ENCODE measurements at regions not wholly inside any gene's neighbourhood (a gene's known extent, or its start where the extent isn't known, plus 50 kb on each side); places are given as distances from the start of the nearest gene placed in this dataset.
"Not testable (repeated sequence)": the region's sequence is repeated elsewhere in the genome, so short reads cannot be mapped to it uniquely, and the experiment has no call there.

GRCh38 chr12:86659985-86660384, 403.8 kb upstream of the MGAT4C start:
- no peak for DNase-seq

- DNase-seq = no peak
These were observed 402.1 kb upstream of the MGAT4C start for GRCh38 chr12:86658303-86658702.

GRCh38 chr12:86647800-86648199, 391.6 kb upstream of the MGAT4C start:
- no peak for DNase-seq

- DNase-seq = no peak
These were observed 378.5 kb upstream of the MGAT4C start for GRCh38 chr12:86634456-86635410.

GRCh38 chr12:86627001-86627400, 370.8 kb upstream of the MGAT4C start:
- DNase-seq = no peak

- no peak for DNase-seq
These were observed 367.1 kb upstream of the MGAT4C start for GRCh38 chr12:86623267-86623666.

GRCh38 chr12:86621957-86622356, 365.8 kb upstream of the MGAT4C start:
- no peak for DNase-seq

- peak; percentile 28 for DNase-seq
These were observed 357.1 kb upstream of the MGAT4C start for GRCh38 chr12:86613311-86613710.

- DNase-seq = no peak
These were observed 352.4 kb upstream of the MGAT4C start for GRCh38 chr12:86608638-86609037.

- DNase-seq = no peak
These were observed 345.5 kb upstream of the MGAT4C start for GRCh38 chr12:86601550-86602308.

- DNase-seq = no peak
These were observed 344.6 kb upstream of the MGAT4C start for GRCh38 chr12:86600664-86601231.

- DNase-seq = no peak
These were observed 341.2 kb upstream of the MGAT4C start for GRCh38 chr12:86597431-86597830.

- DNase-seq = no peak
These were observed 334.1 kb upstream of the MGAT4C start for GRCh38 chr12:86590296-86590695.

- DNase-seq = no peak
These were observed 318.0 kb upstream of the MGAT4C start for GRCh38 chr12:86574143-86574542.

GRCh38 chr12:86572455-86572854, 316.3 kb upstream of the MGAT4C start:
- DNase-seq = no peak

GRCh38 chr12:86565038-86565437, 308.8 kb upstream of the MGAT4C start:
- no peak for DNase-seq

GRCh38 chr12:86555491-86555890, 299.3 kb upstream of the MGAT4C start:
- DNase-seq = not testable (repeated sequence)

- DNase-seq = no peak
These were observed 295.0 kb upstream of the MGAT4C start for GRCh38 chr12:86551146-86551571.

- DNase-seq = no peak
These were observed 294.3 kb upstream of the MGAT4C start for GRCh38 chr12:86550218-86551145.

- DNase-seq = no peak
These were observed 287.5 kb upstream of the MGAT4C start for GRCh38 chr12:86543716-86544115.

GRCh38 chr12:86530996-86531655, 274.9 kb upstream of the MGAT4C start:
- no peak for DNase-seq
